ENCODE measurements at regions not wholly inside any gene's neighbourhood (a gene's known extent, or its start where the extent isn't known, plus 50 kb on each side); places are given as distances from the start of the nearest gene placed in this dataset.
A peak's percentile ranks its signal among the peaks of the same experiment; 100 is the strongest.

DNA sequence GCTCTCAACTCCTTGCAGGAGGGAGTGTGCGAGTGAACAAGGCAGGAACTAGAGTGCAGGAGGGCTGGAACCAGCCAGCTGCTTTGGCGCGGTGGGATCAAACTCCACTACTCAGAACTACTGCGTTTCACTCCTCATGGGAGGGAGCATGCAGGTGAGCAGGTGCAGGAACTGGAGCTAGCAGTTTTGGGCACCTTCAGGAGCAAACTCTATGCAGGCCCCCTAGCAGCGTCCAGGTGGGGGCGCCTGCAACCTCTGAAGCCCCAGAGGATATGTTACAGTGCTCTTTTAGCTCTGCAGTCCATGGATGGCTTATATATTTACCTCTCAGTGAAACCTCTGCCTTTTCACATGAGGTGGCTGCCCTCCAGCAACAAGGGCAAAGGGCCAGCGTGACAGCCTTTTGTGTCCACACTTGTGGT is 1303.4 kb downstream of the PCDH9 start:
- TF ChIP-seq, protein P1, sequence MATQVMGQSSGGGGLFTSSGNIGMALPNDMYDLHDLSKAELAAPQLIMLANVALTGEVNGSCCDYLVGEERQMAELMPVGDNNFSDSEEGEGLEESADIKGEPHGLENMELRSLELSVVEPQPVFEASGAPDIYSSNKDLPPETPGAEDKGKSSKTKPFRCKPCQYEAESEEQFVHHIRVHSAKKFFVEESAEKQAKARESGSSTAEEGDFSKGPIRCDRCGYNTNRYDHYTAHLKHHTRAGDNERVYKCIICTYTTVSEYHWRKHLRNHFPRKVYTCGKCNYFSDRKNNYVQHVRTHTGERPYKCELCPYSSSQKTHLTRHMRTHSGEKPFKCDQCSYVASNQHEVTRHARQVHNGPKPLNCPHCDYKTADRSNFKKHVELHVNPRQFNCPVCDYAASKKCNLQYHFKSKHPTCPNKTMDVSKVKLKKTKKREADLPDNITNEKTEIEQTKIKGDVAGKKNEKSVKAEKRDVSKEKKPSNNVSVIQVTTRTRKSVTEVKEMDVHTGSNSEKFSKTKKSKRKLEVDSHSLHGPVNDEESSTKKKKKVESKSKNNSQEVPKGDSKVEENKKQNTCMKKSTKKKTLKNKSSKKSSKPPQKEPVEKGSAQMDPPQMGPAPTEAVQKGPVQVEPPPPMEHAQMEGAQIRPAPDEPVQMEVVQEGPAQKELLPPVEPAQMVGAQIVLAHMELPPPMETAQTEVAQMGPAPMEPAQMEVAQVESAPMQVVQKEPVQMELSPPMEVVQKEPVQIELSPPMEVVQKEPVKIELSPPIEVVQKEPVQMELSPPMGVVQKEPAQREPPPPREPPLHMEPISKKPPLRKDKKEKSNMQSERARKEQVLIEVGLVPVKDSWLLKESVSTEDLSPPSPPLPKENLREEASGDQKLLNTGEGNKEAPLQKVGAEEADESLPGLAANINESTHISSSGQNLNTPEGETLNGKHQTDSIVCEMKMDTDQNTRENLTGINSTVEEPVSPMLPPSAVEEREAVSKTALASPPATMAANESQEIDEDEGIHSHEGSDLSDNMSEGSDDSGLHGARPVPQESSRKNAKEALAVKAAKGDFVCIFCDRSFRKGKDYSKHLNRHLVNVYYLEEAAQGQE (IDR thresholded peaks at IDR 0.05; ENCODE audit: low read depth): no peak
- TF ChIP-seq EP300 (IDR thresholded peaks at IDR 0.05; ENCODE audit: borderline replicate concordance) (no peak), RAD21 (IDR thresholded peaks at IDR 0.05; ENCODE audit: low read depth) (peak; percentile 47), CREB1 (IDR thresholded peaks at IDR 0.05; ENCODE audit: low read depth) (no peak), YY1 (IDR thresholded peaks at IDR 0.05; ENCODE audit: low read depth) (no peak), TAF1 (IDR thresholded peaks at IDR 0.05; ENCODE audit: low read depth) (no peak), ZBTB7A (IDR thresholded peaks at IDR 0.05; ENCODE audit: low read depth) (no peak), EGR1 (IDR thresholded peaks at IDR 0.05) (no peak), FOXM1 (IDR thresholded peaks at IDR 0.05; ENCODE audit: borderline replicate concordance, low read depth) (no peak), NFIC (IDR thresholded peaks at IDR 0.05) (no peak)
- TF ChIP-seq, protein P2, sequence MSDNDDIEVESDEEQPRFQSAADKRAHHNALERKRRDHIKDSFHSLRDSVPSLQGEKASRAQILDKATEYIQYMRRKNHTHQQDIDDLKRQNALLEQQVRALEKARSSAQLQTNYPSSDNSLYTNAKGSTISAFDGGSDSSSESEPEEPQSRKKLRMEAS (IDR thresholded peaks at IDR 0.05): no peak
- TF ChIP-seq, protein P3, sequence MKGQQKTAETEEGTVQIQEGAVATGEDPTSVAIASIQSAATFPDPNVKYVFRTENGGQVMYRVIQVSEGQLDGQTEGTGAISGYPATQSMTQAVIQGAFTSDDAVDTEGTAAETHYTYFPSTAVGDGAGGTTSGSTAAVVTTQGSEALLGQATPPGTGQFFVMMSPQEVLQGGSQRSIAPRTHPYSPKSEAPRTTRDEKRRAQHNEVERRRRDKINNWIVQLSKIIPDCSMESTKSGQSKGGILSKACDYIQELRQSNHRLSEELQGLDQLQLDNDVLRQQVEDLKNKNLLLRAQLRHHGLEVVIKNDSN (IDR thresholded peaks at IDR 0.05): no peak
